ENCODE measurements at regions not wholly inside any gene's neighbourhood (a gene's known extent, or its start where the extent isn't known, plus 50 kb on each side); places are given as distances from the start of the nearest gene placed in this dataset.

DNA sequence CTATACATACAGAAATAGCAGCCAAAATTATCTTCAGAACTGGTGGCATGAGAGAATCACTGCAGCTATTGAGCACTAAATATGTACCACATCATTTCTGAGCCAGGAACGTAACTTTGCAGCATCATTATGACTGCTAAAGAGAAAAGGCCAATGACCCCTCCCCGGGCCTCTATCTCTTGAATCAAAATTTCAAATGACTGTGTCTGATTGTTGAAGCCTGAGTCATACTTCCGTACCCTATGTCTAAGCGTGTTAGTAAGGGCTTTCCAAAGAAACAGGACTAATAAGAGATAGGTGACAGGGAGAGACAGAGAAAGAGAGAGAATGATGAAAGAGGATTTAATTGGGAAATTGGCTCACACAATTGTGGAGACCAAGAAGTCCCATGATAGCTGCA, 445.5 kb upstream of the SPANXN1 start:
- TF ChIP-seq, protein P1, sequence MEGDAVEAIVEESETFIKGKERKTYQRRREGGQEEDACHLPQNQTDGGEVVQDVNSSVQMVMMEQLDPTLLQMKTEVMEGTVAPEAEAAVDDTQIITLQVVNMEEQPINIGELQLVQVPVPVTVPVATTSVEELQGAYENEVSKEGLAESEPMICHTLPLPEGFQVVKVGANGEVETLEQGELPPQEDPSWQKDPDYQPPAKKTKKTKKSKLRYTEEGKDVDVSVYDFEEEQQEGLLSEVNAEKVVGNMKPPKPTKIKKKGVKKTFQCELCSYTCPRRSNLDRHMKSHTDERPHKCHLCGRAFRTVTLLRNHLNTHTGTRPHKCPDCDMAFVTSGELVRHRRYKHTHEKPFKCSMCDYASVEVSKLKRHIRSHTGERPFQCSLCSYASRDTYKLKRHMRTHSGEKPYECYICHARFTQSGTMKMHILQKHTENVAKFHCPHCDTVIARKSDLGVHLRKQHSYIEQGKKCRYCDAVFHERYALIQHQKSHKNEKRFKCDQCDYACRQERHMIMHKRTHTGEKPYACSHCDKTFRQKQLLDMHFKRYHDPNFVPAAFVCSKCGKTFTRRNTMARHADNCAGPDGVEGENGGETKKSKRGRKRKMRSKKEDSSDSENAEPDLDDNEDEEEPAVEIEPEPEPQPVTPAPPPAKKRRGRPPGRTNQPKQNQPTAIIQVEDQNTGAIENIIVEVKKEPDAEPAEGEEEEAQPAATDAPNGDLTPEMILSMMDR (IDR thresholded peaks at IDR 0.05): no peak
- TF ChIP-seq POLR2A (IDR thresholded peaks at IDR 0.05): no peak
- TF ChIP-seq EP300 (IDR thresholded peaks at IDR 0.05): no peak

Data from ovary (tissue), 3 donors.